ENCODE measurements at regions not wholly inside any gene's neighbourhood (a gene's known extent, or its start where the extent isn't known, plus 50 kb on each side); places are given as distances from the start of the nearest gene placed in this dataset.

- peaks cover 15% of the 10 kb centered on the region for H3K9me3 Mint-ChIP-seq
- DNase-seq (ENCODE audit: low spot score in 2 of 2, unreplicated experiment in 2 of 2): no peak
- no peaks in the 10 kb centered on the region for H3K4me1 Mint-ChIP-seq
- TF ChIP-seq CTCF (IDR thresholded peaks at IDR 0.05; ENCODE audit: unreplicated experiment): no peak
- H3K36me3 Mint-ChIP-seq: no peaks in the 10 kb centered on the region
- no peak overlapping the region for H3K4me3 Mint-ChIP-seq
- H3K27ac Mint-ChIP-seq: no peak overlapping the region
- H3K27me3 Mint-ChIP-seq (ENCODE audit: low read depth): no peaks in the 10 kb centered on the region
Measured at GRCh38 chr12:60078026-60078425, 482.2 kb downstream of the SLC16A7 start.

GRCh38 chr12:60093428-60093827 is 497.6 kb downstream of the SLC16A7 start:
- Mint-ChIP-seq H3K36me3 (no peaks in the 10 kb centered on the region), H3K9me3 (peaks cover 4% of the 10 kb centered on the region), H3K27me3 (ENCODE audit: low read depth) (no peaks in the 10 kb centered on the region), H3K4me3 (no peak overlapping the region), H3K27ac (no peak overlapping the region), H3K4me1 (no peaks in the 10 kb centered on the region)
- no peak for DNase-seq (ENCODE audit: low spot score in 2 of 2, unreplicated experiment in 2 of 2)
- no peak for TF ChIP-seq CTCF (IDR thresholded peaks at IDR 0.05; ENCODE audit: unreplicated experiment)

- H3K27me3 Mint-ChIP-seq (ENCODE audit: low read depth): no peaks in the 10 kb centered on the region
- no peak for DNase-seq (ENCODE audit: low spot score in 2 of 2, unreplicated experiment in 2 of 2)
- H3K9me3 Mint-ChIP-seq: peaks cover 9% of the 10 kb centered on the region
- H3K4me1 Mint-ChIP-seq: no peaks in the 10 kb centered on the region
- H3K27ac Mint-ChIP-seq: no peak overlapping the region
- no peak for TF ChIP-seq CTCF (IDR thresholded peaks at IDR 0.05; ENCODE audit: unreplicated experiment)
- H3K4me3 Mint-ChIP-seq: no peak overlapping the region
- H3K36me3 Mint-ChIP-seq: no peaks in the 10 kb centered on the region
Measured at GRCh38 chr12:60094436-60094835, 498.6 kb downstream of the SLC16A7 start.

GRCh38 chr12:60096727-60097126 is 500.9 kb downstream of the SLC16A7 start:
- no peak overlapping the region for H3K4me3 Mint-ChIP-seq
- no peak overlapping the region for H3K27ac Mint-ChIP-seq
- no peak for TF ChIP-seq CTCF (IDR thresholded peaks at IDR 0.05; ENCODE audit: unreplicated experiment)
- H3K36me3 Mint-ChIP-seq: no peaks in the 10 kb centered on the region
- no peak for DNase-seq (ENCODE audit: low spot score in 2 of 2, unreplicated experiment in 2 of 2)
- H3K27me3 Mint-ChIP-seq (ENCODE audit: low read depth): no peaks in the 10 kb centered on the region
- peaks cover 15% of the 10 kb centered on the region for H3K9me3 Mint-ChIP-seq
- peaks cover 10% of the 10 kb centered on the region for H3K4me1 Mint-ChIP-seq

GRCh38 chr12:60100160-60100559 is 504.3 kb downstream of the SLC16A7 start:
- no peaks in the 10 kb centered on the region for H3K36me3 Mint-ChIP-seq
- no peak overlapping the region for H3K4me3 Mint-ChIP-seq
- no peaks in the 10 kb centered on the region for H3K27me3 Mint-ChIP-seq (ENCODE audit: low read depth)
- peaks cover 13% of the 10 kb centered on the region for H3K4me1 Mint-ChIP-seq
- no peak for TF ChIP-seq CTCF (IDR thresholded peaks at IDR 0.05; ENCODE audit: unreplicated experiment)
- DNase-seq (ENCODE audit: low spot score in 2 of 2, unreplicated experiment in 2 of 2): no peak
- peaks cover 15% of the 10 kb centered on the region for H3K9me3 Mint-ChIP-seq
- no peak overlapping the region for H3K27ac Mint-ChIP-seq

GRCh38 chr12:60100852-60101251 is 505.0 kb downstream of the SLC16A7 start:
- Mint-ChIP-seq H3K36me3 (no peaks in the 10 kb centered on the region), H3K9me3 (peaks cover 15% of the 10 kb centered on the region), H3K4me1 (peaks cover 13% of the 10 kb centered on the region), H3K27me3 (ENCODE audit: low read depth) (no peaks in the 10 kb centered on the region), H3K4me3 (no peak overlapping the region), H3K27ac (no peak overlapping the region)
- no peak for TF ChIP-seq CTCF (IDR thresholded peaks at IDR 0.05; ENCODE audit: unreplicated experiment)
- DNase-seq (ENCODE audit: low spot score in 2 of 2, unreplicated experiment in 2 of 2): no peak
